HL-60 (cell line): ENCODE measurements at regions not wholly inside any gene's neighbourhood (a gene's known extent, or its start where the extent isn't known, plus 50 kb on each side); places are given as distances from the start of the nearest gene placed in this dataset.

Experiments
- DNase-seq, 2 experiments: peaks; one replicate each; pipeline ENCODE4 v3.0.0-alpha.2; 2010 to 2020; ENCODE audit warnings: low read depth in 1 of 2, low spot score in 1 of 2
- H3K27ac ChIP-seq: fragments of 250-450 bp; sonication (Bioruptor Pico); replicated peaks from 2 replicates; pipeline ENCODE4 v1.5.1; 2020; ENCODE audit warnings: mild to moderate bottlenecking, moderate library complexity
- H3K27me3 ChIP-seq: fragments of 250-450 bp; sonication (Bioruptor Pico); 2 replicates; pipeline ENCODE4 v1.5.1; 2021; ENCODE audit warnings: mild to moderate bottlenecking, moderate library complexity; ENCODE audit not compliant: insufficient read depth, poor library complexity, severe bottlenecking
- H3K4me3 ChIP-seq: replicated peaks from 2 replicates; pipeline ENCODE4 v1.5.1; 2011; ENCODE audit warnings: mild to moderate bottlenecking, control low read depth, low read length; ENCODE audit not compliant: insufficient read depth
- GABPA ChIP-seq: IDR thresholded peaks from 2 replicates; pipeline ENCODE4 v1.6.1; 2012; ENCODE audit warnings: low read depth
- POLR2AphosphoS5 ChIP-seq: IDR thresholded peaks from 2 replicates; pipeline ENCODE4 v1.6.1; 2012; ENCODE audit warnings: low read depth
- SPI1 ChIP-seq: IDR thresholded peaks from 2 replicates; pipeline ENCODE4 v1.6.1; 2012; ENCODE audit warnings: low read depth, mild to moderate bottlenecking, borderline replicate concordance
- TF ChIP-seq, protein P1 (sequence below): IDR thresholded peaks from 2 replicates; pipeline ENCODE4 v1.6.1; 2012; ENCODE audit warnings: low read depth; ENCODE audit not compliant: insufficient replicate concordance
- TF ChIP-seq, protein P2 (sequence below): IDR thresholded peaks from one replicate; pipeline ENCODE4 v1.5.1; 2011; ENCODE audit warnings: low read length, control low read depth, inconsistent platforms; ENCODE audit not compliant: insufficient read depth

DNA sequence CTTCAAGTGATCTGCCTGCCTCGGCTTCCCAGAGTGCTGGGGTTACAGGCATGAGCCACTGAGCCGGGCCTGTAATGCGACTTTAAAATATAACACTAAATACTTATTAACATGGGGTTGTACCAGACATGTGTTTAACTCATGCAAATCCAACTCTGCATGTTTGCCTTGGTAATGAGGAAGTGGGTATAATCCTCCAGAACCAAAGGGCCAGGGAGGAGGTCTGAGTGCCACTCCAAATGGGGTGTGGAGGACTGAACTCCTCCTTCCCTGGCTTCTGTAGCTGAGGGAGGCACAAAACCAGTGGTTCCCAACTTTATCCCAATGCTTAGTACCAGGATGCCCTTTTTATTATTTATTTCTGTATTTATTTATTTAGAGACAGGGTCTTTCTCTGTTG, 61.6 kb upstream of the MED13L start:
- TF ChIP-seq POLR2AphosphoS5 (no peak), SPI1 (peak; percentile 89)
- peak in 1 of 2 experiments; percentile 32 for DNase-seq
- H3K27me3 ChIP-seq = no peaks in the 10 kb centered on the region
- H3K27ac ChIP-seq = no peak overlapping the region
- H3K4me3 ChIP-seq = no peak overlapping the region

DNA sequence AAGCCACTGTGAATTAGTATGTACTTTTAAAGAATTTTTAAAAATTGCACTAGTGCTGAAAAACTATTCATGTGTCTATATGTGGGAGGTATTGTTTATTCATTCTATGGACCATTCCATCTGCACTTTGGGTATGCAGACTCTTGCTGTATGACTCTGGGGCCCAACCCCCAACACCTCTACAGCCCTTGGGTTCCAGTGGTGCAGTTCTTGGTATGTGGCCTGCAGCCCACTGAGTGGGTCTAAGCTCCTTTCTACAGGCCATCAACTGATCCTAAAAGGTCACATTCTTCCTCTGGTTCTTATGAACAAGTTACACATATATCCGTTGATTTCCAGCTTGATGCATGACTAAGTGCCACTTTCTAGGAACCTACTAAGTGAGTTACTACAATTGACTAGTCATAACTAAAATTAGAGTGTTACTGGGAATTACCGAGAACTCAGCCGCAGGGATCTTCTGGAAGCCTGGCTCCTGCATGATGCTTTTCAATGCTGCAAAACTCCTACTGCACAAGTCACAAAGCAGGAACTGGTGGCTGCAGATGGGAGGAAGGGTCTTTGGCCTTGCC, 62.4 kb upstream of the MED13L start:
- no peak for TF ChIP-seq GABPA
- TF ChIP-seq POLR2AphosphoS5 = no peak
- no peak for TF ChIP-seq SPI1
- TF ChIP-seq, protein P1, sequence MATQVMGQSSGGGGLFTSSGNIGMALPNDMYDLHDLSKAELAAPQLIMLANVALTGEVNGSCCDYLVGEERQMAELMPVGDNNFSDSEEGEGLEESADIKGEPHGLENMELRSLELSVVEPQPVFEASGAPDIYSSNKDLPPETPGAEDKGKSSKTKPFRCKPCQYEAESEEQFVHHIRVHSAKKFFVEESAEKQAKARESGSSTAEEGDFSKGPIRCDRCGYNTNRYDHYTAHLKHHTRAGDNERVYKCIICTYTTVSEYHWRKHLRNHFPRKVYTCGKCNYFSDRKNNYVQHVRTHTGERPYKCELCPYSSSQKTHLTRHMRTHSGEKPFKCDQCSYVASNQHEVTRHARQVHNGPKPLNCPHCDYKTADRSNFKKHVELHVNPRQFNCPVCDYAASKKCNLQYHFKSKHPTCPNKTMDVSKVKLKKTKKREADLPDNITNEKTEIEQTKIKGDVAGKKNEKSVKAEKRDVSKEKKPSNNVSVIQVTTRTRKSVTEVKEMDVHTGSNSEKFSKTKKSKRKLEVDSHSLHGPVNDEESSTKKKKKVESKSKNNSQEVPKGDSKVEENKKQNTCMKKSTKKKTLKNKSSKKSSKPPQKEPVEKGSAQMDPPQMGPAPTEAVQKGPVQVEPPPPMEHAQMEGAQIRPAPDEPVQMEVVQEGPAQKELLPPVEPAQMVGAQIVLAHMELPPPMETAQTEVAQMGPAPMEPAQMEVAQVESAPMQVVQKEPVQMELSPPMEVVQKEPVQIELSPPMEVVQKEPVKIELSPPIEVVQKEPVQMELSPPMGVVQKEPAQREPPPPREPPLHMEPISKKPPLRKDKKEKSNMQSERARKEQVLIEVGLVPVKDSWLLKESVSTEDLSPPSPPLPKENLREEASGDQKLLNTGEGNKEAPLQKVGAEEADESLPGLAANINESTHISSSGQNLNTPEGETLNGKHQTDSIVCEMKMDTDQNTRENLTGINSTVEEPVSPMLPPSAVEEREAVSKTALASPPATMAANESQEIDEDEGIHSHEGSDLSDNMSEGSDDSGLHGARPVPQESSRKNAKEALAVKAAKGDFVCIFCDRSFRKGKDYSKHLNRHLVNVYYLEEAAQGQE = no peak
- TF ChIP-seq, protein P2, sequence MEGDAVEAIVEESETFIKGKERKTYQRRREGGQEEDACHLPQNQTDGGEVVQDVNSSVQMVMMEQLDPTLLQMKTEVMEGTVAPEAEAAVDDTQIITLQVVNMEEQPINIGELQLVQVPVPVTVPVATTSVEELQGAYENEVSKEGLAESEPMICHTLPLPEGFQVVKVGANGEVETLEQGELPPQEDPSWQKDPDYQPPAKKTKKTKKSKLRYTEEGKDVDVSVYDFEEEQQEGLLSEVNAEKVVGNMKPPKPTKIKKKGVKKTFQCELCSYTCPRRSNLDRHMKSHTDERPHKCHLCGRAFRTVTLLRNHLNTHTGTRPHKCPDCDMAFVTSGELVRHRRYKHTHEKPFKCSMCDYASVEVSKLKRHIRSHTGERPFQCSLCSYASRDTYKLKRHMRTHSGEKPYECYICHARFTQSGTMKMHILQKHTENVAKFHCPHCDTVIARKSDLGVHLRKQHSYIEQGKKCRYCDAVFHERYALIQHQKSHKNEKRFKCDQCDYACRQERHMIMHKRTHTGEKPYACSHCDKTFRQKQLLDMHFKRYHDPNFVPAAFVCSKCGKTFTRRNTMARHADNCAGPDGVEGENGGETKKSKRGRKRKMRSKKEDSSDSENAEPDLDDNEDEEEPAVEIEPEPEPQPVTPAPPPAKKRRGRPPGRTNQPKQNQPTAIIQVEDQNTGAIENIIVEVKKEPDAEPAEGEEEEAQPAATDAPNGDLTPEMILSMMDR = no peak
- DNase-seq = no peak
- Histone ChIP-seq H3K27ac (no peak overlapping the region), H3K27me3 (no peaks in the 10 kb centered on the region), H3K4me3 (no peak overlapping the region)

DNA sequence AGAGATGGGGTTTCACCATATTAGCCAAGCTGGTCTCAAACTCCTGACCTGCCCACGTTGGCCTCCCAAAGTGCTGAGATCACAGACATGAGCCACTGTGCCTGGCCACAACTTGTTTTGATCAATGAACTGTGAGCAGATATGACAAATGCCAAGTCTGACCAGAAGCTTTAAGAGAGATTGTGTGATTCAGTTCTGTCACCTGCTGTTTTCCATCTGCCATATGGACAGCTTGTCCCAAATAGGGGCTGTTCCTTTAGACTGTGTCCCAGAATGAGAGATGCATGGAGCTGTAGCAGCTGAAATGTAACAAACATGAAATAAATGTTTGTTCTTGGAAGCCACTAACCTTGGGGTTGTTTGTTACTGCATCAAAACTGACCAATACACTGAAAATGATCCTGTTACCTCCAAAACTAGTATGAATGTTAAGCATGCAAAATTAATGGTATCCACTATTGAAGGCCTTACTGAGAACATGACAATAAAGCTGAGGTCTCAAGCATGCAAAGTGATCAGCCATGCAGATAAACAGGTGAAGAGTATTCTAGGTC, 65.9 kb upstream of the MED13L start:
- H3K27me3 ChIP-seq = no peaks in the 10 kb centered on the region
- no peak overlapping the region for H3K27ac ChIP-seq
- DNase-seq = no peak
- H3K4me3 ChIP-seq = no peak overlapping the region
- TF ChIP-seq POLR2AphosphoS5 = no peak
- TF ChIP-seq GABPA = no peak
- TF ChIP-seq, protein P1 = no peak
- TF ChIP-seq, protein P2 = no peak
- no peak for TF ChIP-seq SPI1

DNA sequence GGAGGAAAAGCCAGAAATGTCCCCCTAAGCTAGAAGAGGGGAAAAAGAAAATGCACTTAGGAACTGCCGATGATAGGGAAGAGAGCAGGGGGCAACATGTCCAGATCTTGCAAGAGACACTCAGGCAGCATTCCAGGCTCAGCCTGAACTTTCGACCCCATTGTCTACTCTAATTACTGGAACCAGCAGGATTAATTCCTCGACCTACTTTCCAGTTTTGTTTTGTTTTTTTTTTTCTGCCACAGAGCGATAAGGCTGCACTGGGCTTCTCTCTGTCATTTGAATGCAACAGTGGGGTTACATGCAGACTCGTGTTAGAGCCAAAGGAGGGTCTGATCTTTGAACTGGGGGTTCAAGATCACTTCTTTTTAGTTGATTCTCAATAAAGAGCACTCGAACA, 68.7 kb upstream of the MED13L start:
- H3K4me3 ChIP-seq = no peak overlapping the region
- H3K27ac ChIP-seq = no peak overlapping the region
- TF ChIP-seq POLR2AphosphoS5 = no peak
- TF ChIP-seq, protein P2 = no peak
- no peak for TF ChIP-seq GABPA
- no peak for TF ChIP-seq SPI1
- H3K27me3 ChIP-seq = no peaks in the 10 kb centered on the region
- DNase-seq = no peak
